Cerebellar nuclear complex (tissue), 1 donor: ENCODE measurements at regions not wholly inside any gene's neighbourhood (a gene's known extent, or its start where the extent isn't known, plus 50 kb on each side); places are given as distances from the start of the nearest gene placed in this dataset.
"Not testable (repeated sequence)": the region's sequence is repeated elsewhere in the genome, so short reads cannot be mapped to it uniquely, and the experiment has no call there.

Experiments
- DNase-seq, 2 experiments: peaks; one replicate each; lab custom pipeline; 2025; lab: John Stamatoyannopoulos, UW

GRCh38 chr4:18666322-18666721, 644.8 kb upstream of the LCORL start:
- DNase-seq, result no peak

- DNase-seq, result no peak
Measured at GRCh38 chr4:18664171-18664570, 642.6 kb upstream of the LCORL start.

DNA sequence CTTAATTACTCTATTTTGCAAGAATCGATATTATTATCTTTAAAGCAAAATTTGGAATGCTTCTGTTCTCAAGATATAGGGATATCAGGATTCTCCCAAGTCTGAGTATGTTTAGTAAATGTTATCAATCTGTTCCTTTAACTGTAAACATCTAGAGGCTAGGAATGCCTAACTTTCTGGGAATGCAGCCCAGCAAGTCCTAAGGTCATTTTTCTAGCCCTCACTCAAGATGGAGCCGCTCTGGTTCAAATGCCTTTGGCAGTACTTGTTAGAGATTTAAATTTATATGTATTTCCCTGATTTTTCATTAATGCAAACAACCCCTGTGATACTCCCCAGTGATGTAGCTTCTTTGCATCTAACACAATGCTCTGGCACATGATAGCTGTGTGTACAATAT, 623.8 kb upstream of the LCORL start:
- no peak for DNase-seq

- no peak for DNase-seq
Measured at GRCh38 chr4:18641334-18641733, 619.8 kb upstream of the LCORL start.

GRCh38 chr4:18638031-18638430, 616.5 kb upstream of the LCORL start:
- no peak for DNase-seq

GRCh38 chr4:18636001-18636585, 614.5 kb upstream of the LCORL start:
- no peak for DNase-seq

- no peak for DNase-seq
Measured at GRCh38 chr4:18635531-18635930, 614.0 kb upstream of the LCORL start.

- no peak for DNase-seq
Measured at GRCh38 chr4:18631586-18631985, 610.0 kb upstream of the LCORL start.

DNA sequence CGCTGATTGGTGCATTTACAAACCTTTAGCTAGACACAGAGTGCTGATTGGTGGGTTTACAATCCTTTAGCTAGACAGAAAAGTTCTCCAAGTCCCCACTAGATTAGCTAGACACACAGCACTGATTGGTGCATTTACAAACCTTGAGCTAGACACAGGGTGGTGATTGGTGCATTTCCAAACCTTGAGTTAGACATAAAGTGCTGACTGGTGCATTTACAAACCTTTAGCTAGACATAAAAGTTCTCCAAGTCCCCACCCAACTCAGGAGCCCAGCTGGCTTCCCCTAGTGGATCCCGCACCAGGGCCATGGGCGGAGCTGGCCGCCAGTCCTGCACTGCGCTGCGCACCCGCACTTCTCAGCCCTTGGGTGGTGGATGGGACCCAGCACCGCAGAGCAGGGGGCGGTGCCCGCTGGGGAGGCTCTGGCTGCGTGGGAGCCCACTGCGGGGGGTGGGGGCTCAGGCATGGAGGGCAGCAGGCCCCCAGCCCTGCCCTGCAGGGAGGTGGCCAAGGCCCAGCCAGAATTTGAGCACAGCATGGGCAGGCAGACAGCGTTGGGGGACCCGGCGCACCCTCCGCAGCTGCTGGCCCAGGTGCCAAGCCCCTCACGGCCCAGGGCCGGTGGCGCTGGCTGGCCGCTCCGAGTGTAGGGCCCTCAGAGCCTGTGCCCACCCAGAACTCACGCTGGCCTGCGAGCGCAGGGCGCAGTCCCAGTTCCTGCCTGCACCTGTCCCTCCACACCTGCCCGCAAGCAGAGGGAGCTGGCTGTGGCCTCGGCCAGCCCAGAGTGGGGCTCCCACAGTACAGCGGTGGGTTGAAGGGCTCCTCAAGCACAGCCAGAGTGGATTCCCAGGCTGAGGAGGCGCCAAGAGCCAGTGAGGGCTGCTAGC, 608.9 kb upstream of the LCORL start:
- no peak for DNase-seq

- no peak for DNase-seq
Measured at GRCh38 chr4:18627447-18628005, 606.0 kb upstream of the LCORL start.

- DNase-seq, result no peak
Measured at GRCh38 chr4:18626996-18627395, 605.4 kb upstream of the LCORL start.

- DNase-seq, result no peak
Measured at GRCh38 chr4:18626366-18626765, 604.8 kb upstream of the LCORL start.

- DNase-seq, result no peak
Measured at GRCh38 chr4:18621186-18621585, 599.6 kb upstream of the LCORL start.

DNA sequence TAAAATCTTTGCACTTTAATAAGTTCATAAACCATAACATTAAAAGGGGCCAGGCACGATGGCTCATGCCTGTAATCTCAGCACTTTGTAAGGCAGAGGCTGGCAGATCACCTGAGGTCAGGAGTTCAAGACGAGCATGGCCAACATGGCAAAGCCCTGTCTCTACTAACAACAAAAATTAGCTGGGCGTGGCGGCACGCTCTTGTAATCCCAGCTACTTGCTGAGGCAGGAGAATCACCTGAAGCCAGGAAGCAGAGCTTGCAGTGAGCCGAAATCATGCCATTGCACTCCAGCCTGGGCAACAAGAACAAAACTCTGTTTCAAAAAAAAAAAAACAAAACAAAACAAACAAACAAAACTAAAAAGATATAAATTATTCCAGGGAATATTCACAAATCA, 595.2 kb upstream of the LCORL start:
- DNase-seq, result no peak

DNA sequence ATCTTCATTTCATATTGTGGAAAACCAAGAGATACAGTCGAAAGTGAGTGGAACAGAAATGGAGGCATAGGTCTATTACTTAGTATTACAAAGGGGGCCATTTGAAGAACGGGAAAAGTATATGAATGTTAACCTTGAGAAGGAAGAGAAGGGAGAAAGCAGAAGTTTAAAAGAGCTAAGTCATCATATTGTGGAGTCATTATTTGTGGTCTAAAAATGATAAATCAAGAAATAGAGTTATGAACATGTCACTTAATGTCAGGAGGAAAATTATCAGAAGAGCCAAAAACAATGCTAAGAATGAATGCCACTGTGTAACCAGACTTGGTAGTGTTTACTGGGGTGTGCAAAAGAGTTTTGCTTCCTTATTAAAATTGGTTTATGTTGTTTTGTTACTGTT, 589.5 kb upstream of the LCORL start:
- no peak for DNase-seq

GRCh38 chr4:18608908-18609533, 587.5 kb upstream of the LCORL start:
- DNase-seq, result no peak

- DNase-seq, result not testable (repeated sequence)
Measured at GRCh38 chr4:18602610-18603009, 581.1 kb upstream of the LCORL start.

DNA sequence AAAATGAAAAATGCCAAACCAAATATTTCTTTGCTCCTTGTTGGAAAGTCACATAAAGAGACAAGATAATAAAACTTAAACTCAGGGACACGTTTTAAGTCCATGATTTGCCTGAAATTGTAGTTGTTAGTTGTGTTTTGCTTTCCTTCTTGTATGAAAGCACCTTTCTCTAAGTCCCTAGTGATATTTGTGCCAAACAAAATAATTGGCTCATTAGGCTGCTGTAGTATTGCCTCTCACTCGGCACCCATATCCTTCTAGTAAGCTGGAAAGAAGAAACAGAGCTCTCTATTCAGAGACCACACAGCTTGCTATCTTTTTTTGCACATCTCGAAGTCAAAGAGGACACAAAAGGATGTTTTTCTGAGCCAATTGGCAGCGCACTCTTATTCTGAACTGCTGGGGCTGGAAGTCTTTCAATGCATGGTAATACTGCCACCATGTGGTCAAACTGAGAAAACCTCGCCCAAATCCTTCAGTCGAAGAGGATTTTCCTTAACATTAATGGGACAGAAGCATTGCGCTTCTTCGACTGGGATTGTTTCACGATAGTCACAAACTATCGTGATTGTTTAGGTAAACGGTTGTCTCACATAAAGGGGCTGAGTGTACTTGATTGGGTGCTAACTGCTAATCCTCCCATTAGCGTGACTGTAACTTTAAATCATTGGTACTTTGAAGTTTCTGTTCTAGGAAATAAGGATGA, 571.9 kb upstream of the LCORL start:
- DNase-seq, result no peak

- no peak for DNase-seq
Measured at GRCh38 chr4:18582841-18583240, 561.3 kb upstream of the LCORL start.

DNA sequence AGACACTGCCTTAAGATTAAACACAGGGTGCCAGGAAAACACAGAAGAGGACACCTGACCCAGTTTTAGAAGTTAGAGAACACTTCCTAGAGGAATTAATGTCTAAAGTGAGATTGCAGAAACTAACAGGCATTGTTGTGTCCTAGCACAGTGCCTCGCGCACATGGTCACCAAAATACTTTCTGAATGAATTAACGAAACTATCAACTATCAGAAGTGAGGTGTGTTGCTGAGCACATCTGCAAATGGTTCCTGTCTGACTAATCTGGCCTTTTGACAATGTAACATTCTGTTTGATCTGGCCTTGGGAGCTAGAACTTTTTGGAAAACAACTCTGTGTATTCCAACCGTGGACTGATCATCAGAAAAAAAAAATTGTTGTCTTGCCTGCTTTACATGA, 556.8 kb upstream of the LCORL start:
- no peak for DNase-seq

GRCh38 chr4:18572481-18572880, 550.9 kb upstream of the LCORL start:
- no peak for DNase-seq

DNA sequence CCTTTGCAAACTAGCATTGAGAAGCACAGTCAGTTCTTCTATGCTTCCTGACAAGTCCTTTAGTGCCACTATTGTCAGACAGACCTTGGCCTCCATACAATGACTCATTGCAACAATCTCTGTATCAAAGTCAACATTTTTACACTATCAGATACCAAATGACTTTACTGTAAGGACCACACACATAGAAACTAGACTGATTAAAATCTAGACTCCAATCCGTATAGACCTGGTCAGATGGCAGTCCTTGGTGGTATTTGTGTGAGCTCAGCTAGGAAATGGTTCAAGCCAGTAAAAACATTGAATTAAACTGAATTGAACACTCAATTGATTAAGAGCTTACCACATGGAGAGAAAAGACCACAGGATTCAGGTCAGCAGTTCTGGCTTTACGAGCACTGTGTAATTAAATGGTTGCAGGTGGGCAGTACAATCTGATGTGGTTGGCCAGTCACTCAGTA, 549.8 kb upstream of the LCORL start:
- no peak for DNase-seq
